ENCODE measurements at regions not wholly inside any gene's neighbourhood (a gene's known extent, or its start where the extent isn't known, plus 50 kb on each side); places are given as distances from the start of the nearest gene placed in this dataset.

DNA sequence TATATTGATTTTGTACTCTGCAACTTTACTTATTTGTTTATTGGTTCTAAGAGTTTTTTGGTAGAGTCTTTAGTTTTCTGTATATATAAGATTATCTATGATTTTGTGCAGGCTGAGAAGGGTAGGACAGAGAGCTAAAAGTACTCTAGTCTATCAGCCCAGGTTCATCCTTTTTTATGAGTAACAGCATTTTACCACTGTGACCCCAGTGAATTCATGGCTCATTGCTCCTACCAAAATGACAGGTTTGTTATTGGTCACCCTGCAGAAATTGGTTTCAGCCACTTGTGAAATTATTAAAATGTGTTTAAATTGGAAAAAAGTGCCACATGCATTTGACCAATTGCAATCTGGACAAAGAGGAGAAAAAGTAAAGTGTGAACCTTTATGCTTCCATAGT is 421.4 kb upstream of the DAB2 start:
- DNase-seq (ENCODE audit: low read depth) = no peak
- TF ChIP-seq CTCF (IDR thresholded peaks at IDR 0.05; ENCODE audit: insufficient read depth, low read length, severe bottlenecking) = no peak
- no peak overlapping the region for H3K4me3 ChIP-seq (ENCODE audit: low read depth, low read length)
- FAIRE-seq = no peak
- H3K36me3 ChIP-seq (ENCODE audit: control insufficient read depth, insufficient read depth, low read length) = no peaks in the 10 kb centered on the region
- H3K27me3 ChIP-seq (ENCODE audit: control insufficient read depth, insufficient read depth, low read length) = no peaks in the 10 kb centered on the region

DNA sequence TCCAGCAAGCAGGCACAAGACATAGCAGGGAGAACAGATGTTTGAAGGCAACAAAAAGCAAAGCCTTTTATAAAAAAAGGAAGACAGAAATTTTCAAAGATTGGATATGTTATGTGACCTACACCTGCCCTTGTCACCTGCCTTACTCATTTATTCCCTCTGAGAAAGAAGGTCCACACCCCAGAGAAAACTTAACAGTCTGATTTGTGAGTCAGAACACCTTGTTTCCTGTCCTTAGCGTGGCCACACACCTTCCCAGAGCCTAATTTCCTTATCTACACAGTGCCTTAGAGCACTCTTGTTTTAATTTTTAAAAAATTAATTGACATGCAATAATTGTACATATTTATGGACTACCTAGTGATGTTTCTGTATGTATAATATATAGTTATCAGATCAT is 419.0 kb upstream of the DAB2 start:
- no peaks in the 10 kb centered on the region for H3K36me3 ChIP-seq (ENCODE audit: control insufficient read depth, insufficient read depth, low read length)
- FAIRE-seq = no peak
- peak; percentile 2 for DNase-seq (ENCODE audit: low read depth)
- no peaks in the 10 kb centered on the region for H3K27me3 ChIP-seq (ENCODE audit: control insufficient read depth, insufficient read depth, low read length)
- TF ChIP-seq CTCF (IDR thresholded peaks at IDR 0.05; ENCODE audit: insufficient read depth, low read length, severe bottlenecking) = no peak
- no peak overlapping the region for H3K4me3 ChIP-seq (ENCODE audit: low read depth, low read length)

DNA sequence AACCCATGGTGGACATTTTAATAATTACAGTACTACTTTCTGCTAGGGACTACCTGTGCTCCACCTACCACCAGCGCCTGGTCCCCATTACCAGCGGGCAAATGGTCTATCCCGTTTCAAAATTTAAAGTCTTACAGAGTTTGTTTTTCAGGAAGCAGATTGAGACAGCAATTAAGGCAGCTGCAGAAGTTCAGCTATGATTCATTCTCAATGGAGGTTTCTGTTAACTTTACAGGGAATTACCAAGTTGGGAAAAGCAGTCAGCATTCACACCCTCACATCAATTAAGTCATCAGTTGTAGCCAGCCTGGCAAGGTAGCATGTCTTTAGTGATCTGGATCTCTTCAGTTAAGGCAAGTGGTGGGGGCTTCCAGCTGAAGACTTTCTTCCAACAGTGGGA is 410.6 kb upstream of the DAB2 start:
- Histone ChIP-seq H3K36me3 (ENCODE audit: control insufficient read depth, insufficient read depth, low read length) (no peaks in the 10 kb centered on the region), H3K4me3 (ENCODE audit: low read depth, low read length) (no peak overlapping the region), H3K27me3 (ENCODE audit: control insufficient read depth, insufficient read depth, low read length) (no peaks in the 10 kb centered on the region)
- no peak for TF ChIP-seq CTCF (IDR thresholded peaks at IDR 0.05; ENCODE audit: insufficient read depth, low read length, severe bottlenecking)
- DNase-seq (ENCODE audit: low read depth) = peak; percentile 7
- no peak for FAIRE-seq

- no peaks in the 10 kb centered on the region for H3K36me3 ChIP-seq (ENCODE audit: control insufficient read depth, insufficient read depth, low read length)
- DNase-seq (ENCODE audit: low read depth) (no peak), FAIRE-seq (no peak)
- TF ChIP-seq CTCF (IDR thresholded peaks at IDR 0.05; ENCODE audit: insufficient read depth, low read length, severe bottlenecking) = no peak
- no peaks in the 10 kb centered on the region for H3K27me3 ChIP-seq (ENCODE audit: control insufficient read depth, insufficient read depth, low read length)
- H3K4me3 ChIP-seq (ENCODE audit: low read depth, low read length) = no peak overlapping the region
Measured at GRCh38 chr5:39829441-39829840, 404.7 kb upstream of the DAB2 start.

GRCh38 chr5:39826051-39826450 is 401.3 kb upstream of the DAB2 start:
- TF ChIP-seq CTCF (IDR thresholded peaks at IDR 0.05; ENCODE audit: insufficient read depth, low read length, severe bottlenecking) = no peak
- Histone ChIP-seq H3K27me3 (ENCODE audit: control insufficient read depth, insufficient read depth, low read length) (no peaks in the 10 kb centered on the region), H3K36me3 (ENCODE audit: control insufficient read depth, insufficient read depth, low read length) (no peaks in the 10 kb centered on the region), H3K4me3 (ENCODE audit: low read depth, low read length) (no peak overlapping the region)
- FAIRE-seq (no peak), DNase-seq (ENCODE audit: low read depth) (no peak)

- Histone ChIP-seq H3K4me3 (ENCODE audit: low read depth, low read length) (no peak overlapping the region), H3K36me3 (ENCODE audit: control insufficient read depth, insufficient read depth, low read length) (no peaks in the 10 kb centered on the region), H3K27me3 (ENCODE audit: control insufficient read depth, insufficient read depth, low read length) (no peaks in the 10 kb centered on the region)
- TF ChIP-seq CTCF (IDR thresholded peaks at IDR 0.05; ENCODE audit: insufficient read depth, low read length, severe bottlenecking) = no peak
- no peak for FAIRE-seq
- DNase-seq (ENCODE audit: low read depth) = no peak
Measured at GRCh38 chr5:39825301-39825700, 400.5 kb upstream of the DAB2 start.

Data from bronchial epithelial cell (primary cell).